Sciatic nerve (tissue), 2 donors: ENCODE measurements at regions not wholly inside any gene's neighbourhood (a gene's known extent, or its start where the extent isn't known, plus 50 kb on each side); places are given as distances from the start of the nearest gene placed in this dataset.
A peak's percentile ranks its signal among the peaks of the same experiment; 100 is the strongest.

Experiments
- ATAC-seq: fragments of 200-7000 bp; cut with Tn5 transposase; one replicate; pipeline ENCODE4 v1.9.1; 2020; ENCODE audit warnings: mild to moderate bottlenecking, moderate library complexity
- DNase-seq: peaks from one replicate; pipeline ENCODE4 v3.0.0-alpha.2; 2020; ENCODE audit warnings: low spot score
- intact Hi-C: fragments of 100-400 bp; cut with DNase I; formaldehyde crosslinking; loops from one replicate; pipeline ENCODE4 v1.14.2; 2022
- donor health status: DM: no; HTN: no; CAD: no.
- donor health status: DM: no; HTN: no; CAD: no.

GRCh38 chr1:39132505-39133339, 71.8 kb upstream of the MACF1 start:
- peak; percentile 55 for ATAC-seq
- peak; percentile 60 for DNase-seq
- intact Hi-C loops, result no loop called here

GRCh38 chr1:39133340-39133684, 71.2 kb upstream of the MACF1 start:
- intact Hi-C loops, result no loop called here
- DNase-seq, result no peak
- ATAC-seq, result no peak

- DNase-seq, result no peak
- intact Hi-C loops, result no loop called here
- ATAC-seq, result no peak
Measured at GRCh38 chr1:39134768-39135333, 69.6 kb upstream of the MACF1 start.

GRCh38 chr1:39136638-39137037, 67.9 kb upstream of the MACF1 start:
- no peak for ATAC-seq
- no peak for DNase-seq
- intact Hi-C loops, result no loop called here

DNA sequence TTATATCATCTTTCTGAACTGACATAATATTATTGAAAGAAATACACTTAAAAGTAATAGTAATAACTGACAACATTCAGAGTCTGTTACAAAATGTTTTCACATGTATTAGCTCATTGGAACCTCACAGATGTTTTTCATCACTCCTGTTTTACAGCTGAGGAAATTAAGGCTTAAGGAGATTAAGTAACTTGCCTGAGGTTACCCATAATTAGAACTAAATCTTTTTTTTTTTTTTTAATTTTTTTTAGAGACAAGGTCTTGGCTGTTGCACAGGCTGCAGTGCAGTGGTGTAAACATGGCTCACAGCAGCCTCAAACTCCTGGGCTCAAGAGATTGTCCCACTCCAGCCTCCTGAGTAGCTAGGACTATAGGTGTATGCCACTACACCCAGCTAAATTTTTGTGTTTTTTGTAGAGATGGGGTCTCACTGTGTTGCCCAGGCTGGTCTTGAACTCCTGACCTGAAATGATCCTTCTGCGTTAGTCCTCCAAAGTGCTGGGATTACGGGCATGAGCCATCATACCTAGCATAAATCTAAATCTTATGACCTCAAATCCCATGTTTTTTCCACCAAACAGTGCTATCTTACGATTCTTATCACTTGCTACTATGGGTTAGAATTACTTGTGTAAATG, 64.7 kb upstream of the MACF1 start:
- intact Hi-C loops, result no loop called here
- no peak for DNase-seq
- ATAC-seq, result no peak

DNA sequence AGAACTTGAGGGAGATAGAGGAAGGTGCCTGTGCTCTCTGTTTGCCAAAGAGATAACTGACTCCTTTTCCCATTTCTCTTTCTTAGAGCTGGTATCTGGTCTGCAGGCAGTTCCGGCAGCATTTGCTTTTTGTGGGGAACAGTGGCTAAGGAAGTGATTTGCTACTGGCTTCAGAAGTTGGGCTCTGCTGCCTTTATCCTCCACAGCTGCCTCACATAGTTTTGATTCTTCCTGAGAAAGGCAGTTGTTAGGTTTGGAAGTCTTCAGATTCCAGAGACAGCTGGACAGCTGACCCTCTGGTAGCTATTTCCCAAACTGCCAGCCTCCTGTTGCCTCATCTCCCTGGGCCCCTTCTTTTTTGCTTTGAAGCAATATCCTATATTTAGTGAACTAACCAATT, 62.6 kb upstream of the MACF1 start:
- DNase-seq (no peak), ATAC-seq (no peak)
- intact Hi-C loops, result no loop called here

DNA sequence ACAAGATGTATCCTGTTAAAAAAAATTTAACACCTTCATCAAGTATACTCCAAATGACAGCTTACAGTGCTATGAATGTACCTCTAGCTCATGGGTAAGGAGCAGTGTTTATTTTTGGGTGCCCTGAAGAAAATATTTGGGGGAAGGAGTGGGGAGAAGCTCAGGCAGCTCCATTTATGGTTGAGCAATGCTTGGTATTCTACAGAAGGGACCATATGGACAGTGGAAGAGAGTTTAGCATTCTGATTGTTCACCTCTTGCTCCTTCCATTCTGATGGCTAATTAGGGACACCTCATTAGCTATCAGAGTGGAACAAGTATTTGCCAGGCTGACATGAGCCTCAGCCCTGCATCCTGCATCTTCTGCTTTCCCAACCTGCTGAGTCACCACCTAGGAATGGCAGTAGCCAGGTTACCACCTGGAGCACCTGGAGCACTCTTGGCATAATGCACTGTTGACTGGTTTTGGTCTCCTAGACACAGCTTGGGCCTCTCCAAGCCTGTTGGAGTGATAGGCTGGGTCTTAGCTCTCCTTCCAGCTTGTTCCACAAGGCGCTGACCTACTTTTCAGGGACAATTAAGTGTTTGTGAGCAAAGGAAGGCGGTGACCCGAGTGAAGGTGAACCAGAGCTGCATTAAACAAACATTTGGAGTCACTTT, 62.0 kb upstream of the MACF1 start:
- intact Hi-C loops, result no loop called here
- DNase-seq (no peak), ATAC-seq (no peak)

DNA sequence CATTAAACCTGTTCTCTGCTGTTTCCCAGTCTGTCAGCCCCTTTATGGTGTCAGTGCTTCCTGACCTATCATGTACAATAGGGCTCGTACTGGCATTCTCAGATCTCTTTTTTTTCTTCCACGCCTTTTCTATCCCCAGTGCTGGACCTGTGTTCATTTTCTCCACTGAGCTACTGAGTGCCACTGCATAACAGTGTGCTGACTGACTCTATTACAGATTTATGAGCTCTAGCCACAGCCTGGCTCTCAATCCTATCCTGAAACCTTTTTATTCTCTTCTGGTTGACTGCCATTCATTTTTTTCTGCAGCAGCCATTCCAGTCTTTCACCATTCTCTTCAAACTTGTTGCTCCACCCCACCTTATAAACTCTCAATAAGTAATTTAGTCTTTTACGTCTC, 59.6 kb upstream of the MACF1 start:
- ATAC-seq (no peak), DNase-seq (no peak)
- intact Hi-C loops, result no loop called here

DNA sequence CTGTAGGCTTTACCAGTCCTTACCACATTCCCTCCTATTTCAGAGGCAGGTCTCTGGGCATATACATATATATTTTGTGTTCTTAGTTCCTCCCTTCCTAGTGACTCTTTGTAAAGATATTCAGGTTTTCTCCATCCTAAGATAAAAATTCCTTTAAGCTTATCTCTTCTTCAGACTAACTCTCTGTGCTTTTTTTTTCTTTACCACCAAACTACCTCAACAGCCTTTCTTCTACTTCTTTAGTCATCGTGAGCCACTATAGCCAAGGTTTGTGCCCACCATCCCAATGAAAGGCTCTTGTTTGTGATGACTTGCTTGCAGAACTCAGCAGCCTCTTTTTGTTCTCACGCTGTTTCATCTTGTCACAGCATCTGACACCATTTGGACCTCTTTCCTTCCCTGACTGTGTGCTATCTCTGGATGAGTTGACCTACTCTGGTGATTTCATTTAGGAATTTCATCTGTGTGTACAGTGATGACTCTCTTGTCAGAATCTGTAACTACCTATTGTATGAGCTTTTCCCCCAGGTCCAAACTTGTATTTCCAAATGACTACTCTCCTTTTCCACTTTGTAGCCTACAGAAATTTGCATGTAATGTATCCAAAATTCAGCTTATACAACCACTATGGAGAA, 59.0 kb upstream of the MACF1 start:
- intact Hi-C loops, result no loop called here
- no peak for DNase-seq

GRCh38 chr1:39146681-39147080, 57.8 kb upstream of the MACF1 start:
- ATAC-seq, result no peak
- DNase-seq, result no peak
- intact Hi-C loops, result no loop called here

More for the DNA sequence above, 59.0 kb upstream of the MACF1 start:
- no peak for ATAC-seq

DNA sequence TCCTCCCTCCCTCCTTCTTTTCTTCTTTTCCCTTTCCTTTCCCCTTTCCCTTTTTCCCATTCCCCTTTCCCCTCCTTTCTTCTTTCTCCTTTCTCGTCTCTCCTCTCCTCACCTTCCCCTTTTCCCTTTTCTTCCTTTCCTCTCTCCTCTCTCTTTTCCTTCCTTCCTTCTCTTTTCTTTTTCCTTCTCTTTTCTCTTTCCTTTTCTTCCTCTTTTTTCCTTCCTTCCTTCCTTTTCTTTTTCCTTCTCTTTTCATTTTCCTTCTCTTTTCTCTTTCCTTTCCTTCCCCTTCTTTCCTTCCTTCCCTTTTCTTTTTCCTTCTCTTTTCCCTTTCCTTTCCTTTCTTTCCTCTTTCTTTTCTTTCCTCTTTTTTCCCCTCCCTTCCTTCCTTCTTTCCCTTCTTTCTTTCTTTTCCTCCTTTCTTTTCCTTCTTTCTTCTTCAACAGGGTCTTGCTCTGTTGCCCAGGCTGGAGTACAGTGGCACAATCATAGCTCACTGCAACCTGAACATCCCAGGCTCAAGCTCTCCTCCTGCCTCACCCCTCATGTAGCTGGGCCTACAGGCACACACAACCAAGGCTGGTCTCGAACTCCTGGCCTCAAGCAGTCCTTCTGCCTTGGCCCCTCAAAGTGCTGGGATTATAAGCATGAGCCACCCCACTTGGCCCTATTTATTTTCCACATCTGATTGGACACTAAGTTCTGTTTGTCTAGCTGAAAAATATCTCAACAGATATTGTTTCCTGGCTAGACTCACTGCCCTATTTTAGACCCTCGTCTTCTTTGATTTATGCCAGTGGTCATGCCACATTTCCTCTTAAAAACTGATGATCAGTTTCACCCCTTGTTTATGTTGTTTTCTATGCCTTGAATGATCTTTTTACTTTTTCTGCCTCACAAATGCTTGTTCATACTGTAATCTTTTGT, 57.1 kb upstream of the MACF1 start:
- intact Hi-C loops, result no loop called here
- no peak for DNase-seq
- no peak for ATAC-seq

GRCh38 chr1:39148942-39149341, 55.6 kb upstream of the MACF1 start:
- intact Hi-C loops, result no loop called here
- ATAC-seq, result no peak
- DNase-seq, result no peak

DNA sequence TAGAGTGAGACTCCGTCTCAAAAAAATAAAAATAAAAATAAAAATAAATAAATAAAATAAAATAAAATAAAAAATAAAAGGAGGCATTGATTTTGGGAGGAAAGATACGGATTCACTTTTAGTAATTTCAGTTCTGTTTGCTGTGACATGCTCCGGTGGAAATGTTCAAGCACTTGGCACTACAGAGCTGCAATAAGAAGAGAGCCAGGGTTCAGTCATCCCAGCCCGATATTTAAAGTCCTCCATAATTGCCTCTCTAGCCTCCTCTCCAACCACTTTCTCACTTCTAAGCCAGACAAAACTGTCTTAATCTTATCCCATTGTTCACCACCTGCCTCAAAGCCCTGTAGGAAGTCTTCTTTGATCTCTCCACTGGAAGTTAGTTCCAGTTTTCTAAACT, 55.0 kb upstream of the MACF1 start:
- no peak for ATAC-seq
- DNase-seq, result no peak
- intact Hi-C loops, result no loop called here

- intact Hi-C loops, result no loop called here
- no peak for ATAC-seq
- DNase-seq, result no peak
Measured at GRCh38 chr1:39150779-39151178, 53.7 kb upstream of the MACF1 start.

GRCh38 chr1:39151267-39151666, 53.2 kb upstream of the MACF1 start:
- DNase-seq, result no peak
- ATAC-seq, result no peak
- intact Hi-C loops, result no loop called here

- DNase-seq (no peak), ATAC-seq (no peak)
- intact Hi-C loops, result no loop called here
Measured at GRCh38 chr1:39152923-39153322, 51.6 kb upstream of the MACF1 start.

GRCh38 chr1:39153684-39154083, 50.8 kb upstream of the MACF1 start:
- ATAC-seq, result no peak

GRCh38 chr1:39154553-39155421, 49.7 kb upstream of the MACF1 start:
- intact Hi-C loops, result no loop called here
- DNase-seq, result no peak
- ATAC-seq, result peak; percentile 84

More at GRCh38 chr1:39153684-39154083, 50.8 kb upstream of the MACF1 start:
- intact Hi-C loops, result no loop called here
- DNase-seq, result no peak
